Neutrophil (primary cell): ENCODE measurements at regions not wholly inside any gene's neighbourhood (a gene's known extent, or its start where the extent isn't known, plus 50 kb on each side); places are given as distances from the start of the nearest gene placed in this dataset.

Experiments
- H3K27ac ChIP-seq: fragments of 200-600 bp; sonication (generic); 2 replicates; pipeline ENCODE4 v1.5.1; 2016; ENCODE audit warnings: mild to moderate bottlenecking, moderate library complexity
- H3K27me3 ChIP-seq: fragments of 200-600 bp; sonication (generic); 2 replicates; pipeline ENCODE4 v1.6.0; 2016; ENCODE audit warnings: mild to moderate bottlenecking
- H3K36me3 ChIP-seq: fragments of 200-600 bp; sonication (generic); 2 replicates; pipeline ENCODE4 v1.5.1; 2017
- H3K4me1 ChIP-seq, 2 experiments: fragments of 200-600 bp in 1 of 2; sonication (generic) in 1 of 2; 1 replicate in 1 of 2; 2 replicates in 1 of 2; pipeline versions ENCODE4 v1.5.1 to v1.6.1; 2013 to 2016; ENCODE audit warnings: low read depth in 1 of 2, low read length in 1 of 2, mild to moderate bottlenecking in 1 of 2, moderate library complexity in 1 of 2; ENCODE audit not compliant: control insufficient read depth in 1 of 2, insufficient read depth in 1 of 2
- H3K4me3 ChIP-seq, 2 experiments: fragments of 200-600 bp in 1 of 2; sonication (generic) in 1 of 2; 1 replicate in 1 of 2; 2 replicates in 1 of 2; pipeline ENCODE4 v1.5.1; 2013 to 2016; ENCODE audit warnings: low read depth in 1 of 2, low read length in 1 of 2, mild to moderate bottlenecking in 1 of 2, moderate library complexity in 1 of 2
- H3K9me3 ChIP-seq: fragments of 200-600 bp; sonication (generic); 2 replicates; pipeline ENCODE4 v1.5.1; 2016
- CTCF ChIP-seq: fragments of 200-600 bp; sonication (generic); IDR thresholded peaks from 2 replicates; pipeline ENCODE4 v1.5.1; 2016; ENCODE audit warnings: antibody characterized with exemption

GRCh38 chr19:28669804-28670203 lies 543.1 kb downstream of the UQCRFS1 start:
- TF ChIP-seq CTCF = no peak
- no peak overlapping the region for H3K4me3 ChIP-seq
- H3K4me1 ChIP-seq = no peaks in the 10 kb centered on the region
- no peaks in the 10 kb centered on the region for H3K9me3 ChIP-seq
- no peaks in the 10 kb centered on the region for H3K36me3 ChIP-seq
- no peak overlapping the region for H3K27ac ChIP-seq
- H3K27me3 ChIP-seq = no peaks in the 10 kb centered on the region

GRCh38 chr19:28667348-28667977 lies 545.5 kb downstream of the UQCRFS1 start:
- H3K9me3 ChIP-seq = no peaks in the 10 kb centered on the region
- no peaks in the 10 kb centered on the region for H3K36me3 ChIP-seq
- no peak overlapping the region for H3K4me3 ChIP-seq
- H3K27me3 ChIP-seq = no peaks in the 10 kb centered on the region
- TF ChIP-seq CTCF = no peak
- no peaks in the 10 kb centered on the region for H3K4me1 ChIP-seq
- no peak overlapping the region for H3K27ac ChIP-seq

GRCh38 chr19:28665748-28666147 lies 547.2 kb downstream of the UQCRFS1 start:
- H3K36me3 ChIP-seq = no peaks in the 10 kb centered on the region
- H3K27me3 ChIP-seq = no peaks in the 10 kb centered on the region
- TF ChIP-seq CTCF = no peak
- H3K4me1 ChIP-seq = no peaks in the 10 kb centered on the region
- H3K27ac ChIP-seq = no peak overlapping the region
- H3K9me3 ChIP-seq = no peaks in the 10 kb centered on the region
- H3K4me3 ChIP-seq = no peak overlapping the region

- TF ChIP-seq CTCF = no peak
- Histone ChIP-seq H3K4me1 (peaks cover 11 to 14% of the 10 kb centered on the region in 2 experiments), H3K27ac (no peak overlapping the region), H3K36me3 (no peaks in the 10 kb centered on the region), H3K9me3 (no peaks in the 10 kb centered on the region), H3K4me3 (no peak overlapping the region), H3K27me3 (no peaks in the 10 kb centered on the region)
Observed at GRCh38 chr19:28656644-28657043, 556.3 kb downstream of the UQCRFS1 start.

GRCh38 chr19:28655054-28655453 lies 557.9 kb downstream of the UQCRFS1 start:
- no peaks in the 10 kb centered on the region for H3K9me3 ChIP-seq
- H3K4me1 ChIP-seq = peaks cover 11 to 14% of the 10 kb centered on the region in 2 experiments
- no peaks in the 10 kb centered on the region for H3K36me3 ChIP-seq
- no peaks in the 10 kb centered on the region for H3K27me3 ChIP-seq
- H3K27ac ChIP-seq = no peak overlapping the region
- H3K4me3 ChIP-seq = no peak overlapping the region
- TF ChIP-seq CTCF = no peak
